IPS-18a (cell line): ENCODE measurements at regions not wholly inside any gene's neighbourhood (a gene's known extent, or its start where the extent isn't known, plus 50 kb on each side); places are given as distances from the start of the nearest gene placed in this dataset.

Source experiments
- H3K27ac ChIP-seq: one replicate; pipeline ENCODE4 v1.5.1; 2013; ENCODE audit warnings: low read length
- H3K27me3 ChIP-seq: one replicate; pipeline ENCODE4 v1.6.1; 2013; ENCODE audit warnings: mild to moderate bottlenecking, low read length; ENCODE audit not compliant: control insufficient read depth, insufficient read depth
- H3K36me3 ChIP-seq: one replicate; pipeline ENCODE4 v1.6.1; 2013; ENCODE audit warnings: low read depth, low read length; ENCODE audit not compliant: control insufficient read depth
- H3K4me1 ChIP-seq: one replicate; pipeline ENCODE4 v1.6.1; 2013; ENCODE audit warnings: low read depth, low read length; ENCODE audit not compliant: control insufficient read depth
- H3K4me3 ChIP-seq: one replicate; pipeline ENCODE4 v1.5.1; 2013; ENCODE audit warnings: low read length
- H3K9ac ChIP-seq: one replicate; pipeline ENCODE4 v1.6.1; 2013; ENCODE audit warnings: mild to moderate bottlenecking, low read length, moderate library complexity
- H3K9me3 ChIP-seq: one replicate; pipeline ENCODE4 v1.6.1; 2013; ENCODE audit warnings: low read depth, low read length; ENCODE audit not compliant: control insufficient read depth

DNA sequence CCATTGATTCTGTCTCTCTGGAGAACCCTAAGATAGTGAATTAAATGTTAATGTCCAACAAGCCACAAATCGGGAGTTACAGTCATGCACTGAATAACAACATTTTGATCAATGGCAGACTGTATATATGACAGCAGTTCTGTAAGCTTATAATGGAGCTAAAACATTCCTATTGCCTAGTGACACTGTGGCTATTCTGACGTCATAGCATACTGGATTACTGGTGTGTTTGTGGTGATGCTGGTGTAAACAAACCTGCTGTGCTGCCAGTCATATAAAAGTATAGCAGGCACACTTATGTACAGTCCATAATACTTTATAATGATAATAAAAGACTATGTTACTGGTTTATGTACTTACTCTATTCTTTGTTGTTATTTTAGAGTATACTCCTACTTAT lies 56.7 kb upstream of the BICD1 start:
- no peak overlapping the region for H3K4me3 ChIP-seq
- H3K9ac ChIP-seq, result no peak overlapping the region
- H3K4me1 ChIP-seq, result no peaks in the 10 kb centered on the region
- H3K27me3 ChIP-seq, result no peaks in the 10 kb centered on the region
- no peak overlapping the region for H3K27ac ChIP-seq
- H3K36me3 ChIP-seq, result no peaks in the 10 kb centered on the region
- peaks cover 4% of the 10 kb centered on the region for H3K9me3 ChIP-seq

DNA sequence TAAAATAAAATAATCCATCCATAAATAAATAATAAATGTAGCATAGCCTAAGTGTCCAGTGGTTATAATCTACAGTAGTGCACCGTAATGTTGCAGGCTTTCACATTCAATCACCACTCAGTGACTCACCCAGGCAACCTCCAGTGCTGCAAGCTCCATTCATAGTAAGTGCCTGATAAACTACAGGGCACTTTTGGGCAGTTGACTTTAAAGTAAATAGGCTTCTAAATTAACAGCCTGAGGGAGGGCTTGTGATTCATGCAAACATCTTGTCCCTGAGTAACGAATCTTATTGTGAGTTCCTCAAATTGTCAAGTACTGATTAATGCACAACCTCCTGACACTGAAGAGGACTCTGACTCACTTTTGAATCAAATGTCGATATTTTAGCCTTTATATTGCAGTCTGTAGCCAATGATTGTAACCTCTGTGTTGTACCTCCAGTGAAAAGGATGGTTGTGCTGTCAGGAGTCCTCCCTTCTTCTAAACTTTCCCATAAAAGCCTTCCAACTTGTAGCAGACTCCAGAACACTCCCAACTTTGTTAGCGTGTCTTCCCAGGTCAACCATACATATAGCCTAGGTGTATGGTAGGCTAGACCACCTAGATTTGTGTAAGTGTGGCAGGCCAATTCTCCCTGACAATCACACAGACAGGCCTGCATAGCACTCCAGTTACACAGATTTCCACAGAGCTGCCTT lies 55.0 kb upstream of the BICD1 start:
- H3K36me3 ChIP-seq, result no peaks in the 10 kb centered on the region
- H3K9me3 ChIP-seq, result peaks cover 4% of the 10 kb centered on the region
- no peaks in the 10 kb centered on the region for H3K27me3 ChIP-seq
- no peak overlapping the region for H3K4me3 ChIP-seq
- H3K27ac ChIP-seq, result no peak overlapping the region
- no peaks in the 10 kb centered on the region for H3K4me1 ChIP-seq
- H3K9ac ChIP-seq, result no peak overlapping the region

DNA sequence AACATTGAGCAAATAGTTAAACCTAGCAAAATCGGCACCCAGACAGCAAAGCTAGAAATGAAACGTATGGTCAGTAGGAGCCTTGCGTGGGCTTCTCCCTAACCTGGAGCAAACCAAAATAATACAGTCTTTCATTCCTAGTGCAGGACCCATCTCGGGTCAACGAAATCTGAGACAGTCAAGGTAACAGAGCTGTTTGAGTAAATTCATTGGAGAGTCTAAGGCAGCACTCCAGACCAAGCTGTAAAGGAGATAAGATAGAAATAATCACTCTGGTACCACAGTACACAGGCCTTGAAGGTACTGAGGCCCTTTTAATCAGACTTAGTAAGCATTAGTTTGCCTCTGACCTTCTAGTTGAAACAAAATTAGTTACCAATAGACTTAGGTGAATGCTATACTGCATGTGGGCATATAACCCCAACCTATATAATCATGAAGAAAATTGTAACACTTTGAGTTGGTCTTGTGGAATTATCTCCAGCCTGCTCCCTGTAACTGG lies 54.4 kb upstream of the BICD1 start:
- no peaks in the 10 kb centered on the region for H3K27me3 ChIP-seq
- H3K27ac ChIP-seq, result no peak overlapping the region
- H3K4me1 ChIP-seq, result no peaks in the 10 kb centered on the region
- no peak overlapping the region for H3K9ac ChIP-seq
- no peak overlapping the region for H3K4me3 ChIP-seq
- H3K36me3 ChIP-seq, result no peaks in the 10 kb centered on the region
- H3K9me3 ChIP-seq, result peaks cover 4% of the 10 kb centered on the region

DNA sequence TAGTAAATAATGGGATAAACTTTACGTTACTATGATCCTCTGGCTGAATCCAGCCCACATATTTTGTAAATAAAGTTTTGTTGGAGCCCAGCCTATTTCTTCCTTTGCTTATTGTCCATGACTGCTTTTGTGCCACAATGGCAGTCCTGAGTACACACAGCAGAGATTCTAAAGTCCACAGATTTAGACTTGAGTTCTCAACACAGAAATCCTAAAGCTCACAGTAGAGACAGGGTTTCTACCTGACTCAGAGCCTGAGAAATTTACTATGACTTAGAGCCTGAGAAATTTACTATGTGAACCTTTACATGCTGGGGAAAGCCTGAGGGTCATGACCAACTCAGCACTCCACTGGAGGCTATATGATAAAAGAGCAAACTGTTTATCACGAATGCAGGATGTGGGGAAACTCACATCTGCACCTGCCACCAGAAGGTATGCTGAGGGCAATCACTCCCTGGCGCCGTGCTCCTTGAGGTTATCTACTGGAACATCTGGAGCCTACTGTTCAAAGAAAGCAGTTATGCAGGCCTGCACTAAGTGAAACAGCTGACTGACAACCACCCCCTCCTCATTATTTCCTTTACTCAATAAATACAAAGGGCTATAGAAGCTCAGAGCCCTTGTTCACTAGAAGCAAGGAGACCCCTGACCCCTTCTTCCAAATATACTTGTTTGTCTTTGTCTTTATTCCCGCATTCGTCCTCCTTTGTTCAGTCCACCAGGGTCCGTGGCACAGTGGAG lies 52.6 kb upstream of the BICD1 start:
- no peaks in the 10 kb centered on the region for H3K36me3 ChIP-seq
- no peak overlapping the region for H3K9ac ChIP-seq
- H3K4me1 ChIP-seq, result no peaks in the 10 kb centered on the region
- H3K9me3 ChIP-seq, result peaks cover under 1% of the 10 kb centered on the region
- H3K4me3 ChIP-seq, result no peak overlapping the region
- no peaks in the 10 kb centered on the region for H3K27me3 ChIP-seq
- H3K27ac ChIP-seq, result no peak overlapping the region
